GM18951 (cell line): ENCODE measurements at regions not wholly inside any gene's neighbourhood (a gene's known extent, or its start where the extent isn't known, plus 50 kb on each side); places are given as distances from the start of the nearest gene placed in this dataset.

Source experiments
- POLR2A ChIP-seq: IDR thresholded peaks from 4 replicates; pipeline ENCODE4 v1.6.1; 2011; ENCODE audit warnings: mild to moderate bottlenecking; ENCODE audit not compliant: insufficient read length, insufficient read depth; ENCODE audit errors: extremely low read depth
- in situ Hi-C: fragments of 300-500 bp; cut with MboI; formaldehyde crosslinking; loops from one replicate; pipeline ENCODE4 v1.12.0; 2022; ENCODE audit warnings: low sequenced_read_pairs, mixed read lengths, inconsistent platforms; ENCODE audit not compliant: unreplicated experiment

- in situ Hi-C loops, result no loop called here
- TF ChIP-seq POLR2A, result no peak
Measured at GRCh38 chr1:58993403-58993802, 209.6 kb upstream of the JUN start.

GRCh38 chr1:58994664-58995063 lies 210.8 kb upstream of the JUN start:
- TF ChIP-seq POLR2A, result no peak
- in situ Hi-C loops, result no loop called here

DNA sequence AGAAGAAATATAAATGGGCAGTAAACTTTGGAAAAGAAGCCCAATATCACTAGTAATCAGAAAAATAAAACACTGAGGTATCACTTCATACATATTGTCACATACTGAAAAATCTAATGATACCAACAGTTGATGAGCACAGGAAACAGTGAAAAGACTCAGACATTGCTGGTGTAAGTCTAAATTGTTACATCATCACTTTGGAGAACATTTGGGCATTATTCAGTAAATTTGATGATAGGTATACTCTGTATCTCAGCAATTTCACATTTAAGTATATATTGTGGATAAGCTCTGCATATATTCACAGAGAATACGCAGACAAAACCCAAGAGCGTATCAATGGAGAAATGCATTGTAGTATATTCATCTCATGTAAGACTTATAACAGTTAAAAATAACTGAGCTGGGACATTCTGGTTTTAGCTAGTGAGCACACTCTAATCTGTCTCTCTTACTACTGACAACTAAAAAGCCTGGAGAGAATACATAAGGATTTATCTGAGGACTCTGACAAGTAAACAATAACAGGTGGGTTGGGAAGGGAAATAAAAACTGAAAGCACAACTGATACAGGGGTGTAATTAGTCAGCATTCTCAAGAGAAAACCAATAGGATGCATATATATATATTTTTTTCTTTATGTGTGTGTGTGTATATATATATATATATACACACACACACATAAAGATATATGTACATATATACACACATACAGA lies 212.7 kb upstream of the JUN start:
- no peak for TF ChIP-seq POLR2A
- in situ Hi-C loops, result no loop called here

DNA sequence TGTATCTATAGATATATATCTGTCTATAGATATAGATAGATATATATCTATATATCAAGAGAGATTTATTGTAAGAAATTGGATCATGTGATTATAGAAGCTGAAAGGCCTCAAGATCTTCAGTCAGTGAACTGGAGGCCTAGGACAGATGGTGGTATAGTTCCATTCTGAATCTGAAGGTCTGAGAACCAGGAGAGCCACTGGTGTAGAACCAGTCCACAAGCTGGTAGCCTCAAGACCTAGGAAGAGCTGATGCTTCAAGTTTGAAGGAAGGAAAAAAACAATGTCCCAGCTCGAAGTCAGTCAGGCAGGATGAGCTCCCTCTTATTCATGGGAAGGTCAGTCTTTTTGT lies 213.2 kb upstream of the JUN start:
- in situ Hi-C loops, result no loop called here
- no peak for TF ChIP-seq POLR2A

GRCh38 chr1:58997637-58998036 lies 213.8 kb upstream of the JUN start:
- in situ Hi-C loops, result no loop called here
- no peak for TF ChIP-seq POLR2A

GRCh38 chr1:58999676-59000075 lies 215.8 kb upstream of the JUN start:
- in situ Hi-C loops, result no loop called here
- TF ChIP-seq POLR2A, result no peak

DNA sequence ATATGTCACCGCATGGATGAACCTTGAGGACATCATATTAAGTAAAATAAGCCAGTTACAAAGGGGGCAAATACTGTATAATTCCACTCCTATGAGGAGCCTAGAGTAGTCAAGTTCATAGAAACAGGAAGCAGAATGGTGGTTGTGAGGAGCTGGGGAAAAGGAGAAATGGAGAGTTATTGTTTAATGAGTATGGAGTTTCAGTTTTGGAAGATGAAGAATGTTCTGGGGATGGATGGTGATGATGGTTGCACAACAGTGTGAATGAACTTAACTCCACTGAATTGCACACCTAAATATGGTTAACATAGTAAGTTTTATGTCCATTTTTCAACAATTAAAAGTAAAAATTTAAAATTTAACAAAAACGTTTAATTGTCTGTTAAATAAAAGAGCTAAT lies 220.9 kb upstream of the JUN start:
- in situ Hi-C loops, result no loop called here
- no peak for TF ChIP-seq POLR2A

- TF ChIP-seq POLR2A, result peak; percentile 33
- in situ Hi-C loops, result no loop called here
Measured at GRCh38 chr1:59005491-59006288, 221.8 kb upstream of the JUN start.

- in situ Hi-C loops, result no loop called here
- no peak for TF ChIP-seq POLR2A
Measured at GRCh38 chr1:59006289-59006658, 222.4 kb upstream of the JUN start.

DNA sequence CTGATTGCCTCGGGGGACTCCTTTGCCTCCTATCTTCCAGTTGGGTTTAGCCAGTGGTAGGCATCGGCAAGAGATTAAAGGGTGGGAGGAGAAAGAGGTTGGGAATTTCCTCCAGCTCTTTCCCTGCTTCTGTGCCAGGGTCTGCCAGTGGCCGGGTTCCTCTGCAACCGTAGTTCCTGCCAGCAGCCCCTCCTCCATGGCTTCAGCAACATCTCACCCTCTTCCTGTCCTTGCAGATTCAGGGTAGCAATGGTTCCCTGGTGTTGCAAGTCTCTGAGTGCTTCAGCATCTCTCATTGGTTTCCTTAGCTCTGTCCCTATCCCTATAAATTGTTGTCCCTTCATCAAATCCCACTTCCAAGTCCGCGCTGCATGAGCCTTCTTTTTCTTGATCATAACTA lies 223.1 kb upstream of the JUN start:
- TF ChIP-seq POLR2A, result no peak
- in situ Hi-C loops, result no loop called here

GRCh38 chr1:59007429-59007819 lies 223.6 kb upstream of the JUN start:
- in situ Hi-C loops, result no loop called here

DNA sequence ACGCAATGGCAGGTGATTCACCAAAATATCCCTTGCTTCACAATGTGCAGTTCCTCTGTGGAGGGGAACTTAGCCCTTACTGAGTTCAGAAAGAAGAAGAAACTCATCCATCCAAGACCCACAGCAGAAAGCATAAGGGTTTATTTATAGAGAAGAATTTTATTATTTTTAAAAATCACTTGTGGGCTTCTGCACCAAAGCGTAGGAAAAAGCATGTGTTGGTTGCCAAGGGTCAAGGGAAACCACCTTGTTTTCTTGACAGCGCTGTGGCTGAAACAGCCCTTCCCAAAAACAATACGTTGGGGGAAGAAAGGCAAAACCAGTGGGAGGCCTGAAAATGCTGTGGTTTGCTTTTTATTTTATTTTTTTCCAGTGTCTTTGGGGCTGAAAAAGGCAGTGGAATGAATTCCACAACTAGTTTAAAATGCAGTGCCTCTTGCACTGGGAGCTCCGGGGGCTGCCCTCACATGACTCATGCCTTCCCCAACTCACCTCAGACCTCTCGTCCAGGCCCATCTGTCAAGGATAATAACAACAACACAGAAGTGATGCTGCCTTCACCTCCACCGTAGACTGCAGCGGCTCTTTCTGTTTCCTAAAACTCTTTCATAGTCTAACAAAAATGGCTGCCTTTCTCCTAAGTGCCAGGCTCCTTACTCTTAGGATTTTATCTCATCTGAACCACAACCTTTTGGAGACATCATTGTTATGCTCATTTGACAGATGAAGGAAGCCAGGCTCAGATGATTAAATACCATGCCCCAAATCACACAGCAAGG lies 224.2 kb upstream of the JUN start:
- TF ChIP-seq POLR2A, result no peak
- in situ Hi-C loops, result no loop called here

More at GRCh38 chr1:59007429-59007819, 223.6 kb upstream of the JUN start:
- TF ChIP-seq POLR2A, result no peak

DNA sequence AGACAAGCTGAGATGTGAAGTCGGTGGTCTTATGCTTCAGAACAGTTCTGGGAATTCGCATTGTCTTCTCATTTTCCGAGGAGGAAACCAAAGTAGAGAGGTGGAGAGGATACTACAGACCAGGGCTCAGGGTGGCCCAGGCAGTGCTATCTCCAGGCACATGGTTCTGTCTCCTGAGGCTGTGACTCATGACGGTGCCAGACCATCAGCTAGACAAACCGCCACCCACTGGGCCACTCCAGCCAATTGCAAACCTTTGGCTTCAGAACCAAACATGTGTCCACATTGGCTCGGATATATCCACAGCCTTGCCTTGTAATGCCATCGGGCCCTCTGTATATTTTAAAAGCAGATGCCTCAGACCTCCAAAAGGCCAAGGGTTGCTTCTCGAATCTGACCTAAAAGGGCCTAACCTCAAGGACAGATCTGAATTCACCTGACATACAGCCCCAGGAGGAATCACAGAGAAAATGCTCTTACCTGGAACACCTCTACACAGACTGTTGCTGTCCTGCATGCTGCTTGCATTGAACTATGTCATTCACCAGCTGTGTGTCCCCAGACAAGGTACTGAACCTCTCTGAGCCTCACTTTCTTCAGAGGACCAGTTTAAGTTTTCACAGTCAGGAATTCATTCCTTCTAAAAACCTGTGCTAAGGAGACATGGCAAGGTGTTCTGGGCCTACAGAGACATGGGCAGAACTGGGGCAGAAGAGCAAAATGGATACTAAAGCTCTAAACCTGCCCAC lies 224.9 kb upstream of the JUN start:
- in situ Hi-C loops, result no loop called here
- no peak for TF ChIP-seq POLR2A
